OCI-LY3 (cell line): ENCODE measurements at regions not wholly inside any gene's neighbourhood (a gene's known extent, or its start where the extent isn't known, plus 50 kb on each side); places are given as distances from the start of the nearest gene placed in this dataset.

Source experiments
- H2AFZ ChIP-seq: fragments of 200-600, 300-600 bp; shearing (Covaris generic); 2 replicates; pipeline ENCODE4 v1.6.0; 2014; ENCODE audit warnings: antibody characterized with exemption, low read depth, low read length
- H3K27ac ChIP-seq: fragments of 200-600, 300-600 bp; sonication (generic); 2 replicates; pipeline ENCODE4 v1.5.1; 2014; ENCODE audit warnings: mild to moderate bottlenecking, low read length, moderate library complexity, mixed read lengths
- H3K27me3 ChIP-seq: fragments of 200-600, 300-600 bp; sonication (generic); 2 replicates; pipeline ENCODE4 v1.6.1; 2014; ENCODE audit warnings: low read depth, low read length, mixed read lengths
- H3K36me3 ChIP-seq: fragments of 200-600, 300-600 bp; sonication (generic); replicated peaks from 2 replicates; pipeline ENCODE3; 2014; ENCODE audit warnings: low read depth, low read length, mixed read lengths
- H3K4me1 ChIP-seq: fragments of 300-600, 200-600 bp; sonication (generic); 2 replicates; pipeline ENCODE4 v1.6.1; 2014; ENCODE audit warnings: low read length, mixed read lengths
- H3K4me2 ChIP-seq: fragments of 200-600, 300-600 bp; sonication (generic); 2 replicates; pipeline ENCODE4 v1.6.1; 2014; ENCODE audit warnings: low read length, mixed read lengths
- H3K4me3 ChIP-seq: fragments of 300-600, 200-600 bp; sonication (generic); 2 replicates; pipeline ENCODE4 v1.5.1; 2014; ENCODE audit warnings: antibody characterized with exemption, mild to moderate bottlenecking, low read length, moderate library complexity
- H3K79me2 ChIP-seq: fragments of 300-600, 200-600 bp; shearing (Covaris generic); 2 replicates; pipeline ENCODE4 v1.6.1; 2014; ENCODE audit warnings: mild to moderate bottlenecking, low read length, mixed read lengths
- H3K9ac ChIP-seq: fragments of 300-600, 200-600 bp; shearing (Covaris generic); 2 replicates; pipeline ENCODE4 v1.6.0; 2014; ENCODE audit warnings: mild to moderate bottlenecking, low read length, moderate library complexity
- H3K9me3 ChIP-seq: fragments of 200-600, 300-600 bp; shearing (Covaris generic); 2 replicates; pipeline ENCODE4 v1.6.1; 2014; ENCODE audit warnings: low read length, mixed read lengths; ENCODE audit not compliant: insufficient read depth
- H4K20me1 ChIP-seq: fragments of 200-600, 300-600 bp; sonication (generic); 2 replicates; pipeline ENCODE4 v1.6.1; 2016; ENCODE audit warnings: low read length, mixed read lengths; ENCODE audit not compliant: insufficient read depth
- CTCF ChIP-seq: fragments of 200-600, 300-600 bp; sonication (generic); IDR thresholded peaks from 2 replicates; pipeline ENCODE4 v1.5.1; 2014; ENCODE audit warnings: antibody characterized with exemption, low read length, low read depth
- EZH2phosphoT487 ChIP-seq: fragments of 200-600 bp; shearing (Covaris generic); IDR thresholded peaks from 2 replicates; pipeline ENCODE4 v1.6.1; 2018; ENCODE audit warnings: antibody characterized with exemption, mixed run types, low read depth

- H3K4me2 ChIP-seq: no peak overlapping the region
- H3K9ac ChIP-seq: no peak overlapping the region
- no peaks in the 10 kb centered on the region for H3K27me3 ChIP-seq
- H4K20me1 ChIP-seq: no peaks in the 10 kb centered on the region
- H3K79me2 ChIP-seq: no peaks in the 10 kb centered on the region
- H3K27ac ChIP-seq: no peak overlapping the region
- H3K9me3 ChIP-seq: no peaks in the 10 kb centered on the region
- H3K36me3 ChIP-seq: no peaks in the 10 kb centered on the region
- H3K4me1 ChIP-seq: no peaks in the 10 kb centered on the region
- H2AFZ ChIP-seq: no peak overlapping the region
- no peak overlapping the region for H3K4me3 ChIP-seq
- TF ChIP-seq CTCF: no peak
- no peak for TF ChIP-seq EZH2phosphoT487
Measured at GRCh38 chr6:153927867-153928266, 111.2 kb upstream of the OPRM1 start.

- Histone ChIP-seq H3K4me1 (no peaks in the 10 kb centered on the region), H3K79me2 (no peaks in the 10 kb centered on the region), H3K9ac (no peak overlapping the region), H3K4me3 (no peak overlapping the region), H4K20me1 (no peaks in the 10 kb centered on the region), H3K27ac (no peak overlapping the region), H3K9me3 (no peaks in the 10 kb centered on the region), H2AFZ (no peak overlapping the region), H3K27me3 (no peaks in the 10 kb centered on the region), H3K36me3 (no peaks in the 10 kb centered on the region), H3K4me2 (no peak overlapping the region)
- no peak for TF ChIP-seq EZH2phosphoT487
- TF ChIP-seq CTCF: no peak
Measured at GRCh38 chr6:153898360-153899059, 140.5 kb upstream of the OPRM1 start.

GRCh38 chr6:153882411-153882810, 156.6 kb upstream of the OPRM1 start:
- H3K4me2 ChIP-seq: no peak overlapping the region
- no peak overlapping the region for H3K4me3 ChIP-seq
- no peaks in the 10 kb centered on the region for H3K36me3 ChIP-seq
- no peaks in the 10 kb centered on the region for H3K27me3 ChIP-seq
- H3K27ac ChIP-seq: no peak overlapping the region
- H3K9me3 ChIP-seq: no peaks in the 10 kb centered on the region
- TF ChIP-seq EZH2phosphoT487 (no peak), CTCF (no peak)
- no peaks in the 10 kb centered on the region for H3K79me2 ChIP-seq
- no peak overlapping the region for H3K9ac ChIP-seq
- H2AFZ ChIP-seq: no peak overlapping the region
- H4K20me1 ChIP-seq: no peaks in the 10 kb centered on the region
- no peaks in the 10 kb centered on the region for H3K4me1 ChIP-seq

- H3K4me2 ChIP-seq: no peak overlapping the region
- H3K9ac ChIP-seq: no peak overlapping the region
- no peaks in the 10 kb centered on the region for H3K79me2 ChIP-seq
- H3K9me3 ChIP-seq: no peaks in the 10 kb centered on the region
- no peaks in the 10 kb centered on the region for H3K36me3 ChIP-seq
- no peak for TF ChIP-seq EZH2phosphoT487
- no peak for TF ChIP-seq CTCF
- H3K4me3 ChIP-seq: no peak overlapping the region
- no peaks in the 10 kb centered on the region for H3K4me1 ChIP-seq
- H4K20me1 ChIP-seq: no peaks in the 10 kb centered on the region
- H3K27me3 ChIP-seq: no peaks in the 10 kb centered on the region
- no peak overlapping the region for H2AFZ ChIP-seq
- H3K27ac ChIP-seq: no peak overlapping the region
Measured at GRCh38 chr6:153873541-153873940, 165.5 kb upstream of the OPRM1 start.
